ENCODE measurements at regions not wholly inside any gene's neighbourhood (a gene's known extent, or its start where the extent isn't known, plus 50 kb on each side); places are given as distances from the start of the nearest gene placed in this dataset.

GRCh38 chrX:10744007-10744406, 123.6 kb upstream of the MID1 start:
- TF ChIP-seq POLR2A (IDR thresholded peaks at IDR 0.05; ENCODE audit: low read length) (no peak), RFX5 (IDR thresholded peaks at IDR 0.05) (no peak), CTCF (IDR thresholded peaks at IDR 0.05) (no peak), EP300 (IDR thresholded peaks at IDR 0.05) (no peak), FOXS1 (CRISPR knock-in tag; IDR thresholded peaks at IDR 0.05) (no peak), ESRRA (IDR thresholded peaks at IDR 0.05; ENCODE audit: borderline replicate concordance, low read length) (no peak), E2F6 (IDR thresholded peaks at IDR 0.05; ENCODE audit: borderline replicate concordance, low read depth) (no peak), BCL3 (IDR thresholded peaks at IDR 0.05) (no peak), ZFP36 (IDR thresholded peaks at IDR 0.05; ENCODE audit: borderline replicate concordance, partially characterized antibody) (no peak)
